ENCODE measurements at regions not wholly inside any gene's neighbourhood (a gene's known extent, or its start where the extent isn't known, plus 50 kb on each side); places are given as distances from the start of the nearest gene placed in this dataset.

GRCh38 chr6:137746264-137746663 lies 120.8 kb upstream of the TNFAIP3 start:
- no peak for TF ChIP-seq POLR2AphosphoS5 (IDR thresholded peaks at IDR 0.05; ENCODE audit: low read depth)
- TF ChIP-seq CTCF (IDR thresholded peaks at IDR 0.05; ENCODE audit: insufficient read depth, low read length) = no peak

Data from HL-60 (cell line).